Adrenal gland (tissue), 5 donors: ENCODE measurements at regions not wholly inside any gene's neighbourhood (a gene's known extent, or its start where the extent isn't known, plus 50 kb on each side); places are given as distances from the start of the nearest gene placed in this dataset.

Source experiments
- POLR2A ChIP-seq, 2 donors: fragments of 450-650 bp; IDR thresholded peaks; one replicate each; pipeline ENCODE4 v1.6.1; 2017; ENCODE audit warnings: antibody characterized with exemption in 2 of 2, mild to moderate bottlenecking in 2 of 2, moderate library complexity in 1 of 2
- TF ChIP-seq, protein P1 (sequence below), 6 experiments: fragments of 450-650 bp in 4 of 6; fragments of 200-600 bp in 2 of 6; sonication (generic) in 1 of 6; IDR thresholded peaks; 1 replicate in 5 of 6; 2 replicates in 1 of 6; pipeline versions ENCODE4 v1.5.1 to v1.8.0; 2016 to 2021; ENCODE audit warnings: antibody characterized with exemption in 6 of 6, mild to moderate bottlenecking in 2 of 6, moderate library complexity in 1 of 6
- donor health status: DM: no; HTN: no; CAD: no.

DNA sequence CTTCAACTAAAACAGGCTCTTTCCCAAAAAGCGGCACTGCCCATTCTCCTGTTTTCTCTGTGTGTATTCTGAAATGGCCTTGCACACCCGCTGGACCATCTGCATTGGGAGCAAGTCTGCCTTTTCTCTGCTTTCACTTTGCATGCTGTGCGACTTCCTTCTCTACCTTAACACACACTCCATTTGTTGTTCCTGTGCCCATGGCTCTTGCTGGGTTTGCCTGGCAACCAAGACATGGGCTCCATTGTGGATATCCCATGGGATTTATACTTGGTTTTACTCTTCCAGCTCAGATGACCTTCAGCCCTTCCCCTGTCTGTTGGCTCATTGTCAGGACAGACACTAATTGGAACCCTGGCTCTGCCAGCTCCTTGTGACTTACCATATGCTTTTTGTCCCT is 465.3 kb downstream of the REEP3 start:
- TF ChIP-seq, protein P1, sequence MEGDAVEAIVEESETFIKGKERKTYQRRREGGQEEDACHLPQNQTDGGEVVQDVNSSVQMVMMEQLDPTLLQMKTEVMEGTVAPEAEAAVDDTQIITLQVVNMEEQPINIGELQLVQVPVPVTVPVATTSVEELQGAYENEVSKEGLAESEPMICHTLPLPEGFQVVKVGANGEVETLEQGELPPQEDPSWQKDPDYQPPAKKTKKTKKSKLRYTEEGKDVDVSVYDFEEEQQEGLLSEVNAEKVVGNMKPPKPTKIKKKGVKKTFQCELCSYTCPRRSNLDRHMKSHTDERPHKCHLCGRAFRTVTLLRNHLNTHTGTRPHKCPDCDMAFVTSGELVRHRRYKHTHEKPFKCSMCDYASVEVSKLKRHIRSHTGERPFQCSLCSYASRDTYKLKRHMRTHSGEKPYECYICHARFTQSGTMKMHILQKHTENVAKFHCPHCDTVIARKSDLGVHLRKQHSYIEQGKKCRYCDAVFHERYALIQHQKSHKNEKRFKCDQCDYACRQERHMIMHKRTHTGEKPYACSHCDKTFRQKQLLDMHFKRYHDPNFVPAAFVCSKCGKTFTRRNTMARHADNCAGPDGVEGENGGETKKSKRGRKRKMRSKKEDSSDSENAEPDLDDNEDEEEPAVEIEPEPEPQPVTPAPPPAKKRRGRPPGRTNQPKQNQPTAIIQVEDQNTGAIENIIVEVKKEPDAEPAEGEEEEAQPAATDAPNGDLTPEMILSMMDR (IDR thresholded peaks at IDR 0.05): no peak
- no peak for TF ChIP-seq POLR2A (IDR thresholded peaks at IDR 0.05)
